NT2/D1 (cell line): ENCODE measurements at regions not wholly inside any gene's neighbourhood (a gene's known extent, or its start where the extent isn't known, plus 50 kb on each side); places are given as distances from the start of the nearest gene placed in this dataset.

Experiments
- SUZ12 ChIP-seq: IDR thresholded peaks from 2 replicates; pipeline ENCODE4 v1.6.1; 2011; ENCODE audit not compliant: insufficient read length, insufficient read depth; ENCODE audit errors: extremely low read depth
- YY1 ChIP-seq: IDR thresholded peaks from 2 replicates; pipeline ENCODE4 v1.6.1; 2011; ENCODE audit not compliant: insufficient read length, insufficient read depth
- ZNF274 ChIP-seq: IDR thresholded peaks from 2 replicates; pipeline ENCODE4 v1.6.1; 2011; ENCODE audit warnings: mild to moderate bottlenecking, low read depth, low read length

DNA sequence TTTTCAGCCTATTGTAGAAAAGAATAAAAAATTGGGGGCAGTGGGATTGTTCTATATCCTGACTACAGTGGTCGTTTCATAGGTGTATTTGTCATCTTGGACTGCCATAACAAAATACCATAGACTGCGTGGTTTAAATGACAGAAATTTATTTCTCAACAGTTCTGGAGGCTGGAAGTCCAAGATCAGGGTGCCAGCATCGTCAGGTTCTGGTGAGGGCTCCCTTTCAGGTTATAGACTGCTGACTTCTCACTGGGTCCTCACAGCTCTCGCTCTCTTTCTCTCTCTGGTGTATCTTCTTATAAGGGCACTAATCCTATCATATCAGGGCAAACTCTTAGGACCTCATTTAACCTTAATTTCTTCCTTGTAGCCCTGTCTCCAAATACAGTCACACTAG is 356.7 kb upstream of the TRPC7 start:
- TF ChIP-seq ZNF274 (no peak), YY1 (no peak), SUZ12 (no peak)
